Natural killer cell (primary cell): ENCODE measurements at regions not wholly inside any gene's neighbourhood (a gene's known extent, or its start where the extent isn't known, plus 50 kb on each side); places are given as distances from the start of the nearest gene placed in this dataset.
"Not testable (repeated sequence)": the region's sequence is repeated elsewhere in the genome, so short reads cannot be mapped to it uniquely, and the experiment has no call there.

Experiments
- ATAC-seq, 3 donors: fragments of 150-1000 bp in 2 of 3; fragments of 200-7000 bp in 1 of 3; cut with Tn5 transposase; 1 replicate in 1 of 3; 2 replicates in 2 of 3; pipeline ENCODE4 v1.10.0; 2021; ENCODE audit warnings: mild to moderate bottlenecking in 2 of 3, moderate library complexity in 2 of 3
- DNase-seq, 2 donors: peaks; one replicate each; pipeline versions ENCODE4 v3.0.0 to v3.0.0-alpha.2; 2013 to 2021; ENCODE audit warnings: mixed read lengths in 1 of 2
- H3K27ac ChIP-seq: one replicate; pipeline ENCODE4 v1.5.1; 2013; ENCODE audit warnings: mild to moderate bottlenecking, low read length
- H3K27me3 ChIP-seq: one replicate; pipeline ENCODE4 v1.6.1; 2013; ENCODE audit warnings: low read length; ENCODE audit not compliant: control insufficient read depth, insufficient read depth
- H3K36me3 ChIP-seq: one replicate; pipeline ENCODE4 v1.6.1; 2013; ENCODE audit warnings: low read length; ENCODE audit not compliant: control insufficient read depth, insufficient read depth
- H3K4me1 ChIP-seq: one replicate; pipeline ENCODE4 v1.6.1; 2013; ENCODE audit warnings: low read length; ENCODE audit not compliant: control insufficient read depth, insufficient read depth
- H3K4me3 ChIP-seq: one replicate; pipeline ENCODE4 v1.5.1; 2013; ENCODE audit warnings: low read length
- H3K9me3 ChIP-seq: one replicate; pipeline ENCODE4 v1.6.1; 2013; ENCODE audit warnings: low read length; ENCODE audit not compliant: control insufficient read depth, insufficient read depth
- H3K27ac Mint-ChIP-seq, 2 donors: one replicate each; pipeline ENCODE4 v1.8.0; 2022; ENCODE audit warnings: mild to moderate bottlenecking in 2 of 2, mixed read lengths in 2 of 2, moderate library complexity in 1 of 2
- H3K27me3 Mint-ChIP-seq, 2 donors: one replicate each; pipeline ENCODE4 v1.8.0; 2022; ENCODE audit warnings: low read depth in 2 of 2, mixed read lengths in 2 of 2
- H3K36me3 Mint-ChIP-seq: one replicate; pipeline ENCODE4 v1.8.0; 2022; ENCODE audit warnings: mixed read lengths
- H3K4me1 Mint-ChIP-seq, 2 donors: one replicate each; pipeline ENCODE4 v1.8.0; 2022; ENCODE audit warnings: mixed read lengths in 2 of 2
- H3K4me3 Mint-ChIP-seq: one replicate; pipeline ENCODE4 v1.8.0; 2022; ENCODE audit warnings: mild to moderate bottlenecking, moderate library complexity, mixed read lengths
- H3K9me3 Mint-ChIP-seq, 2 donors: one replicate each; pipeline ENCODE4 v1.8.0; 2022; ENCODE audit warnings: mixed read lengths in 2 of 2
- CTCF ChIP-seq: fragments of 200-600 bp; IDR thresholded peaks from one replicate; pipeline ENCODE4 v1.8.0; 2022; ENCODE audit warnings: antibody characterized with exemption
- WGBS: methylation state at CpG from one replicate; pipeline ENCODE4 v1.1.7; 2013; ENCODE audit warnings: missing lambda C conversion rate; ENCODE audit not compliant: insufficient coverage; 5-methylcytosine and 5-hydroxymethylcytosine counted together
- intact Hi-C: fragments of 100-400 bp; cut with micrococcal nuclease; formaldehyde crosslinking; loops from one replicate; pipeline ENCODE4 v1.14.2; 2022

GRCh38 chr12:90546511-90546910 lies 408.5 kb downstream of the CCER1 start:
- H3K4me3 Mint-ChIP-seq, result no peak overlapping the region
- Histone ChIP-seq H3K36me3 (no peaks in the 10 kb centered on the region), H3K9me3 (no peaks in the 10 kb centered on the region), H3K4me1 (no peaks in the 10 kb centered on the region), H3K27ac (no peak overlapping the region), H3K4me3 (no peak overlapping the region), H3K27me3 (no peaks in the 10 kb centered on the region)
- H3K9me3 Mint-ChIP-seq, result peaks cover 2 to 4% of the 10 kb centered on the region in 2 donors
- ATAC-seq (no peak), DNase-seq (no peak)
- intact Hi-C loops, result no loop called here
- no peaks in the 10 kb centered on the region for H3K27me3 Mint-ChIP-seq
- no peak overlapping the region for H3K27ac Mint-ChIP-seq
- no peak for TF ChIP-seq CTCF
- WGBS, result 100% methylated on average over 2 of the region's 3 CpGs
- no peaks in the 10 kb centered on the region for H3K4me1 Mint-ChIP-seq
- no peaks in the 10 kb centered on the region for H3K36me3 Mint-ChIP-seq

GRCh38 chr12:90543841-90544240 lies 411.1 kb downstream of the CCER1 start:
- no peak for DNase-seq
- WGBS, result 94% methylated on average over 2 of the region's 4 CpGs
- H3K27ac Mint-ChIP-seq, result no peak overlapping the region
- Histone ChIP-seq H3K4me1 (no peaks in the 10 kb centered on the region), H3K27ac (no peak overlapping the region), H3K27me3 (no peaks in the 10 kb centered on the region), H3K4me3 (no peak overlapping the region), H3K36me3 (no peaks in the 10 kb centered on the region), H3K9me3 (no peaks in the 10 kb centered on the region)
- no peak for TF ChIP-seq CTCF
- no peaks in the 10 kb centered on the region for H3K4me1 Mint-ChIP-seq
- no peaks in the 10 kb centered on the region for H3K36me3 Mint-ChIP-seq
- no peak overlapping the region for H3K4me3 Mint-ChIP-seq
- ATAC-seq, result no peak
- H3K9me3 Mint-ChIP-seq, result peaks cover 2 to 4% of the 10 kb centered on the region in 2 donors
- no peaks in the 10 kb centered on the region for H3K27me3 Mint-ChIP-seq
- intact Hi-C loops, result no loop called here

GRCh38 chr12:90543374-90543773 lies 411.6 kb downstream of the CCER1 start:
- H3K27ac Mint-ChIP-seq, result no peak overlapping the region
- ATAC-seq (no peak), DNase-seq (no peak)
- H3K4me3 Mint-ChIP-seq, result no peak overlapping the region
- no peaks in the 10 kb centered on the region for H3K27me3 Mint-ChIP-seq
- no CpG with 5 or more reads among the region's 1 CpG for WGBS
- peaks cover 2 to 4% of the 10 kb centered on the region in 2 donors for H3K9me3 Mint-ChIP-seq
- Histone ChIP-seq H3K4me3 (no peak overlapping the region), H3K4me1 (no peaks in the 10 kb centered on the region), H3K9me3 (no peaks in the 10 kb centered on the region), H3K27ac (no peak overlapping the region), H3K36me3 (no peaks in the 10 kb centered on the region), H3K27me3 (no peaks in the 10 kb centered on the region)
- H3K36me3 Mint-ChIP-seq, result no peaks in the 10 kb centered on the region
- intact Hi-C loops, result no loop called here
- TF ChIP-seq CTCF, result no peak
- H3K4me1 Mint-ChIP-seq, result no peaks in the 10 kb centered on the region

- H3K27ac ChIP-seq, H3K9me3 Mint-ChIP-seq, H3K36me3 ChIP-seq, DNase-seq, H3K27ac Mint-ChIP-seq, intact Hi-C loops, H3K27me3 ChIP-seq, H3K27me3 Mint-ChIP-seq, H3K36me3 Mint-ChIP-seq, H3K4me1 Mint-ChIP-seq, H3K4me3 Mint-ChIP-seq, H3K4me3 ChIP-seq, ATAC-seq, H3K4me1 ChIP-seq, H3K9me3 ChIP-seq: not testable (repeated sequence)
- no CpG with 5 or more reads among the region's 1 CpG for WGBS
Measured at GRCh38 chr12:90542852-90543251, 412.1 kb downstream of the CCER1 start.

- H3K27ac Mint-ChIP-seq, H3K27me3 Mint-ChIP-seq, H3K4me1 Mint-ChIP-seq, ATAC-seq, H3K9me3 ChIP-seq, H3K36me3 ChIP-seq, H3K27me3 ChIP-seq, H3K36me3 Mint-ChIP-seq, H3K4me3 ChIP-seq, H3K4me3 Mint-ChIP-seq, H3K27ac ChIP-seq, intact Hi-C loops, DNase-seq, H3K4me1 ChIP-seq: not testable (repeated sequence)
- no CpG with 5 or more reads among the region's 1 CpG for WGBS
- peaks cover 5 to 11% of the 10 kb centered on the region in 2 donors for H3K9me3 Mint-ChIP-seq
Measured at GRCh38 chr12:90533828-90534227, 421.1 kb downstream of the CCER1 start.
